Upper lobe of left lung (tissue), 4 donors: ENCODE measurements at regions not wholly inside any gene's neighbourhood (a gene's known extent, or its start where the extent isn't known, plus 50 kb on each side); places are given as distances from the start of the nearest gene placed in this dataset.

Source experiments
- CTCF ChIP-seq, 6 experiments: fragments of 450-650 bp in 4 of 6; fragments of 200-600 bp in 2 of 6; sonication (generic) in 2 of 6; IDR thresholded peaks; one replicate each; pipeline ENCODE4 v1.5.1; 2016 to 2019; ENCODE audit warnings: antibody characterized with exemption in 6 of 6
- POLR2A ChIP-seq, 4 donors: fragments of 450-650 bp; IDR thresholded peaks; one replicate each; pipeline ENCODE4 v1.5.1; 2016 to 2017; ENCODE audit warnings: antibody characterized with exemption in 4 of 4, mild to moderate bottlenecking in 2 of 4

- TF ChIP-seq POLR2A (IDR thresholded peaks at IDR 0.05) (no peak), CTCF (IDR thresholded peaks at IDR 0.05) (no peak)
These were observed 163.9 kb upstream of the ZC3H12C start for GRCh38 chr11:109929308-109929707.
